T-helper 2 cell (primary cell): ENCODE measurements at regions not wholly inside any gene's neighbourhood (a gene's known extent, or its start where the extent isn't known, plus 50 kb on each side); places are given as distances from the start of the nearest gene placed in this dataset.
"Not testable (repeated sequence)": the region's sequence is repeated elsewhere in the genome, so short reads cannot be mapped to it uniquely, and the experiment has no call there.

Source experiments
- DNase-seq, 5 experiments: peaks; one replicate each; pipeline versions ENCODE4 v3.0.0 to v3.0.0-alpha.2; 2012 to 2022

- no peak for DNase-seq
Observed at GRCh38 chr11:37372667-37373066, 774.6 kb upstream of the RAG2 start.

- DNase-seq: no peak
Observed at GRCh38 chr11:37371346-37371970, 773.4 kb upstream of the RAG2 start.

GRCh38 chr11:37370817-37371216 lies 772.8 kb upstream of the RAG2 start:
- no peak for DNase-seq

- no peak for DNase-seq
Observed at GRCh38 chr11:37364246-37364839, 766.3 kb upstream of the RAG2 start.

GRCh38 chr11:37353192-37353591 lies 755.2 kb upstream of the RAG2 start:
- no peak for DNase-seq

GRCh38 chr11:37352485-37352884 lies 754.4 kb upstream of the RAG2 start:
- DNase-seq: no peak

GRCh38 chr11:37343290-37343689 lies 745.3 kb upstream of the RAG2 start:
- DNase-seq: no peak

GRCh38 chr11:37336401-37336800 lies 738.4 kb upstream of the RAG2 start:
- no peak for DNase-seq

- DNase-seq: no peak
Observed at GRCh38 chr11:37333345-37333744, 735.3 kb upstream of the RAG2 start.

GRCh38 chr11:37323843-37324242 lies 725.8 kb upstream of the RAG2 start:
- no peak for DNase-seq

- DNase-seq: no peak
Observed at GRCh38 chr11:37322333-37323194, 724.5 kb upstream of the RAG2 start.

- no peak for DNase-seq
Observed at GRCh38 chr11:37320921-37321320, 722.9 kb upstream of the RAG2 start.

- no peak for DNase-seq
Observed at GRCh38 chr11:37317803-37318202, 719.8 kb upstream of the RAG2 start.

- DNase-seq: no peak
Observed at GRCh38 chr11:37313266-37313665, 715.2 kb upstream of the RAG2 start.

- no peak for DNase-seq
Observed at GRCh38 chr11:37306563-37306962, 708.5 kb upstream of the RAG2 start.

GRCh38 chr11:37301405-37301804 lies 703.4 kb upstream of the RAG2 start:
- DNase-seq: not testable (repeated sequence)

- no peak for DNase-seq
Observed at GRCh38 chr11:37298173-37298572, 700.1 kb upstream of the RAG2 start.

GRCh38 chr11:37286890-37287289 lies 688.9 kb upstream of the RAG2 start:
- no peak for DNase-seq

- DNase-seq: no peak
Observed at GRCh38 chr11:37282367-37282766, 684.3 kb upstream of the RAG2 start.

- DNase-seq: no peak
Observed at GRCh38 chr11:37280200-37280599, 682.2 kb upstream of the RAG2 start.

- no peak for DNase-seq
Observed at GRCh38 chr11:37277896-37278465, 679.9 kb upstream of the RAG2 start.

- no peak for DNase-seq
Observed at GRCh38 chr11:37264783-37265182, 666.7 kb upstream of the RAG2 start.

GRCh38 chr11:37264060-37264459 lies 666.0 kb upstream of the RAG2 start:
- no peak for DNase-seq

- DNase-seq: not testable (repeated sequence)
Observed at GRCh38 chr11:37263467-37263866, 665.4 kb upstream of the RAG2 start.
